Left ventricle myocardium superior (tissue), 1 donor: ENCODE measurements at regions not wholly inside any gene's neighbourhood (a gene's known extent, or its start where the extent isn't known, plus 50 kb on each side); places are given as distances from the start of the nearest gene placed in this dataset.
"Not testable (repeated sequence)": the region's sequence is repeated elsewhere in the genome, so short reads cannot be mapped to it uniquely, and the experiment has no call there.

Experiments
- ATAC-seq: fragments of 200-7000 bp; cut with Tn5 transposase; one replicate; pipeline ENCODE4 v1.9.1; 2020; ENCODE audit warnings: mild to moderate bottlenecking, moderate library complexity
- DNase-seq: peaks from one replicate; pipeline ENCODE4 v3.0.0-alpha.2; 2020
- intact Hi-C: fragments of 100-400 bp; cut with micrococcal nuclease; formaldehyde crosslinking; loops from one replicate; pipeline ENCODE4 v1.11.0; 2022
- donor health status: DM: no; HTN: yes; CAD: no; lungs with severe emphysema.

DNA sequence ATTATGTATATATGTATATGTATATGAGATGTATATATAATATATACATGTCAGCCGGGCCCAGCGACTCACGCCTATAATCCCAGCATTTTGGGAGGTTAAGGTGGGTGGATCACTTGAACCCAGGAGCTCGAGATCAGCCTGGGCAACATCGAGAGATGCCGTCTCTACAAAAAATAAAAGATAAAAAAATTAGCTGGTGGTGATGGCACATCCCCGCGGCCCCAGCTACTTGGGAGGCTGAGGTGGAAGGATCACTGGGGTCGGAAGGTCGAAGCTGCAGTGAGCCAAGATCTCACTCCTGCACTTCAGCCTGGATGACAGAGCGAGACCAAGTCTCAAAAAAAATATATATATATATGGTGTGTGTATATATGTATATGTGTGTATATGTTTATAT lies 4750.3 kb upstream of the OR11H1 start:
- intact Hi-C loops, DNase-seq, ATAC-seq: not testable (repeated sequence)

GRCh38 chr22:10778296-10778814 lies 4749.6 kb upstream of the OR11H1 start:
- ATAC-seq: no peak
- intact Hi-C loops: no loop called here

DNA sequence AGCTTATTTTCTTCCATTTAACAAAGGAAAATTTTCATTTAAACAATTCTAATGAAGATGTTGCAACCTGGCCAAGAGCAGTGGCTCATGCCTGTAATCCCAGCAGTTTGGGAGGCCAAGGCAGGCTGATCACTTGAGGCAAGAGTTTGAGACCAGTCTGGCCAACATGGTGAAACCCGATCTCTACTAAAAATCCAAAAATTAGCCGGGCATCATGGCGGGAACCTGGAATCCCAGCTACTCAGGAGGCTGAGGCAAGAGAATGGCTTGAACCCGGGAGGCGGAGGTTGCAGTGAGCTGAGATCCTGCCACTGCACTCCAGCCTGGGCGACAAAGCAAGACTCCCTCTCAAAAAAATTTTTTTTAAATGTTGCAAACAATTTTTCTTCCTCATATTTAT lies 4748.8 kb upstream of the OR11H1 start:
- DNase-seq, ATAC-seq, intact Hi-C loops: not testable (repeated sequence)

More at GRCh38 chr22:10778296-10778814, 4749.6 kb upstream of the OR11H1 start:
- DNase-seq: no peak

DNA sequence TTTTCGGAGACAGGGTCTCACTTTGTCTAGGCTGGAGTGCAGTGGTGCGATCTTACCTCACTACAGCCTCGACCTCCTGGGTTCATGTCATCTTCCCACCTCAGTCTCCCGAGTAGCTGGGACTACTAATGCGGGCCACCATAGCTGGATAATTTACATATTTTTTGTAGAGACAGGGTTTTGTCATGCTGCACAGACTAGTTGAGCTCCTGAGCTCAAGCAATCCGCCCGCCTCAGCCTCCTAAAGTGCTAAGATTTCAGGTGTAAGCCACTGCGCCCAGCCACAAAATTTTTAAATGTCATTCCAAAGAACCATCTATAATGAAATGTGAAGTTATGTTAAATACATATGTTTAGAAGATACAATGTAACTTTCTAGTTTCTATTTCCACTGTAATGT lies 4747.7 kb upstream of the OR11H1 start:
- DNase-seq (no peak), ATAC-seq (peak; percentile 18)
- intact Hi-C loops: no loop called here

- DNase-seq (no peak), ATAC-seq (no peak)
- intact Hi-C loops: no loop called here
Observed at GRCh38 chr22:10781571-10782403, 4746.2 kb upstream of the OR11H1 start.
